GM12878 (cell line): ENCODE measurements at regions not wholly inside any gene's neighbourhood (a gene's known extent, or its start where the extent isn't known, plus 50 kb on each side); places are given as distances from the start of the nearest gene placed in this dataset.

Experiments
- HDAC2 ChIP-seq: fragments of 200-600 bp; sonication (generic); IDR thresholded peaks from 2 replicates; pipeline ENCODE4 v1.6.1; 2017
- NFIC ChIP-seq: IDR thresholded peaks from 2 replicates; pipeline ENCODE4 v1.6.1; 2012; ENCODE audit warnings: low read depth, mild to moderate bottlenecking, inconsistent platforms, low read length, moderate library complexity
- SIN3A ChIP-seq: IDR thresholded peaks from 2 replicates; pipeline ENCODE4 v1.6.1; 2012; ENCODE audit warnings: low read depth, low read length, improper control_type of control experiment
- SMAD1 ChIP-seq: fragments of 450-650 bp; IDR thresholded peaks from 2 replicates; pipeline ENCODE4 v1.6.1; 2018; ENCODE audit warnings: mild to moderate bottlenecking, low read depth; ENCODE audit not compliant: partially characterized antibody
- TAF1 ChIP-seq: IDR thresholded peaks from 2 replicates; pipeline ENCODE4 v1.6.1; 2011; ENCODE audit warnings: mild to moderate bottlenecking, low read depth, low read length, borderline replicate concordance
- TCF7 ChIP-seq: IDR thresholded peaks from 2 replicates; pipeline ENCODE4 v1.6.1; 2014; ENCODE audit warnings: antibody characterized with exemption, borderline replicate concordance
- ZBED1 ChIP-seq: IDR thresholded peaks from 2 replicates; pipeline ENCODE4 v1.6.1; 2016; ENCODE audit warnings: borderline replicate concordance
- TF ChIP-seq, protein P1 (sequence below), 3 experiments: IDR thresholded peaks in 2 of 3; conservative IDR thresholded peaks in 1 of 3; 2 replicates each; pipeline ENCODE4 v1.5.1; 2011; ENCODE audit warnings: low read depth in 3 of 3, low read length in 3 of 3, mild to moderate bottlenecking in 3 of 3, control low read depth in 2 of 3, moderate library complexity in 2 of 3, inconsistent platforms in 1 of 3, mixed read lengths in 1 of 3; ENCODE audit not compliant: control insufficient read depth in 2 of 3, insufficient read depth in 1 of 3; ENCODE audit errors: extremely low read depth in 1 of 3
- TF ChIP-seq, protein P2 (sequence below): fragments of 450-650 bp; IDR thresholded peaks from 2 replicates; pipeline ENCODE4 v1.6.1; 2016; ENCODE audit warnings: mild to moderate bottlenecking

DNA sequence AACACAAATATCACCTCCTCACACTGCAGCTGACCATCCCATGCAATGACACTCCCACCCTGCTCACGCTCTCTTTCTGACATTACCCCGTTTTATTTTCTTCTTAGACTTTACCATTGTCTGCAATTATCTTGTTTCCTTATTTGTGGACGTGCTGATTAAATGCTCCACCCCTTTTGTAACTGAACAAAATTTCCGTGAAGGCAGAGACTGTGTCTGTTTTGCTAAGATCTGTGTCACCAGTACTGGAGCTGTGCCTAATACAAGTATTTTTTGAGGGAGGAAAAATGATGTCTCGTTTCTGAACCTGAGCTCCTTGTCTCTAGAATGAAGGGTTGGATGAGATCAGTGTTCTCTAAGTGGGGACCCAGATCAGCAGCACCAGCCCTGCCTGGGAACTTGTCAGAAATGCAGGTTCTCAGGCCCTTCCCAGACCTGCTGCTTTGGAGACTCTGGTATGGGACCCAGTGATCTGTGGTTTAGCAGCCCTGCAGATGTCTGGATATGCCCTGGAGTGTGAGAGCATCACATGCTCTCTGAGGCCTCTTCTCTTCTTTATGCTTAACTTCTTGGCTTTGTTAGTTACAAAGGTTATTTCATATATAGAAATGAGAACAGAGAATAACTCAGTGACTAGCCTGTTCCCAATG lies 181.7 kb upstream of the GAS1 start:
- TF ChIP-seq SIN3A = no peak
- TF ChIP-seq, protein P1, sequence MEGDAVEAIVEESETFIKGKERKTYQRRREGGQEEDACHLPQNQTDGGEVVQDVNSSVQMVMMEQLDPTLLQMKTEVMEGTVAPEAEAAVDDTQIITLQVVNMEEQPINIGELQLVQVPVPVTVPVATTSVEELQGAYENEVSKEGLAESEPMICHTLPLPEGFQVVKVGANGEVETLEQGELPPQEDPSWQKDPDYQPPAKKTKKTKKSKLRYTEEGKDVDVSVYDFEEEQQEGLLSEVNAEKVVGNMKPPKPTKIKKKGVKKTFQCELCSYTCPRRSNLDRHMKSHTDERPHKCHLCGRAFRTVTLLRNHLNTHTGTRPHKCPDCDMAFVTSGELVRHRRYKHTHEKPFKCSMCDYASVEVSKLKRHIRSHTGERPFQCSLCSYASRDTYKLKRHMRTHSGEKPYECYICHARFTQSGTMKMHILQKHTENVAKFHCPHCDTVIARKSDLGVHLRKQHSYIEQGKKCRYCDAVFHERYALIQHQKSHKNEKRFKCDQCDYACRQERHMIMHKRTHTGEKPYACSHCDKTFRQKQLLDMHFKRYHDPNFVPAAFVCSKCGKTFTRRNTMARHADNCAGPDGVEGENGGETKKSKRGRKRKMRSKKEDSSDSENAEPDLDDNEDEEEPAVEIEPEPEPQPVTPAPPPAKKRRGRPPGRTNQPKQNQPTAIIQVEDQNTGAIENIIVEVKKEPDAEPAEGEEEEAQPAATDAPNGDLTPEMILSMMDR (IDR thresholded peaks at IDR 0.05 in 2 of 3, conservative IDR thresholded peaks at IDR 0.05 in 1 of 3; ENCODE audit: control insufficient read depth in 2 of 3, extremely low read depth in 1 of 3, insufficient read depth in 1 of 3, low read depth in 3 of 3, low read length in 3 of 3) = no peak
- no peak for TF ChIP-seq NFIC
- no peak for TF ChIP-seq HDAC2
- TF ChIP-seq SMAD1 = no peak
- TF ChIP-seq, protein P2, sequence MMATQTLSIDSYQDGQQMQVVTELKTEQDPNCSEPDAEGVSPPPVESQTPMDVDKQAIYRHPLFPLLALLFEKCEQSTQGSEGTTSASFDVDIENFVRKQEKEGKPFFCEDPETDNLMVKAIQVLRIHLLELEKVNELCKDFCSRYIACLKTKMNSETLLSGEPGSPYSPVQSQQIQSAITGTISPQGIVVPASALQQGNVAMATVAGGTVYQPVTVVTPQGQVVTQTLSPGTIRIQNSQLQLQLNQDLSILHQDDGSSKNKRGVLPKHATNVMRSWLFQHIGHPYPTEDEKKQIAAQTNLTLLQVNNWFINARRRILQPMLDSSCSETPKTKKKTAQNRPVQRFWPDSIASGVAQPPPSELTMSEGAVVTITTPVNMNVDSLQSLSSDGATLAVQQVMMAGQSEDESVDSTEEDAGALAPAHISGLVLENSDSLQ = no peak
- no peak for TF ChIP-seq ZBED1
- no peak for TF ChIP-seq TCF7
- TF ChIP-seq TAF1 = no peak
